ENCODE measurements at regions not wholly inside any gene's neighbourhood (a gene's known extent, or its start where the extent isn't known, plus 50 kb on each side); places are given as distances from the start of the nearest gene placed in this dataset.
"Not testable (repeated sequence)": the region's sequence is repeated elsewhere in the genome, so short reads cannot be mapped to it uniquely, and the experiment has no call there.

- CTCF ChIA-PET = no interaction called here
- POLR2A ChIA-PET = no interaction called here
Observed at GRCh38 chr12:82300611-82301010, 57.6 kb downstream of the CCDC59 start.

- ChIA-PET POLR2A (no interaction called here), CTCF (no interaction called here)
Observed at GRCh38 chr12:82299319-82300025, 58.7 kb downstream of the CCDC59 start.

- POLR2A ChIA-PET = no interaction called here
- CTCF ChIA-PET = no interaction called here
Observed at GRCh38 chr12:82290415-82290814, 67.8 kb downstream of the CCDC59 start.

GRCh38 chr12:82281335-82281734 is 76.9 kb downstream of the CCDC59 start:
- CTCF ChIA-PET, POLR2A ChIA-PET: not testable (repeated sequence)

GRCh38 chr12:82279536-82280058 is 78.6 kb downstream of the CCDC59 start:
- CTCF ChIA-PET = no interaction called here
- POLR2A ChIA-PET = no interaction called here

- ChIA-PET CTCF (no interaction called here), POLR2A (no interaction called here)
Observed at GRCh38 chr12:82277582-82277981, 80.6 kb downstream of the CCDC59 start.

- CTCF ChIA-PET = no interaction called here
- POLR2A ChIA-PET = no interaction called here
Observed at GRCh38 chr12:82242729-82243128, 115.5 kb downstream of the CCDC59 start.

- CTCF ChIA-PET = no interaction called here
- POLR2A ChIA-PET = no interaction called here
Observed at GRCh38 chr12:82225871-82226270, 132.3 kb downstream of the CCDC59 start.

- POLR2A ChIA-PET = no interaction called here
- CTCF ChIA-PET = no interaction called here
Observed at GRCh38 chr12:82223426-82223825, 134.8 kb downstream of the CCDC59 start.

GRCh38 chr12:82216475-82216874 is 141.7 kb downstream of the CCDC59 start:
- CTCF ChIA-PET = no interaction called here
- POLR2A ChIA-PET = no interaction called here

- CTCF ChIA-PET = no interaction called here
- POLR2A ChIA-PET = no interaction called here
Observed at GRCh38 chr12:82213761-82214160, 144.4 kb downstream of the CCDC59 start.

GRCh38 chr12:82210882-82211281 is 147.3 kb downstream of the CCDC59 start:
- ChIA-PET POLR2A (no interaction called here), CTCF (no interaction called here)

- CTCF ChIA-PET = no interaction called here
Observed at GRCh38 chr12:82209533-82209932, 148.7 kb downstream of the CCDC59 start.

GRCh38 chr12:82207556-82207955 is 150.6 kb downstream of the CCDC59 start:
- CTCF ChIA-PET = no interaction called here
- POLR2A ChIA-PET = no interaction called here

More at GRCh38 chr12:82209533-82209932, 148.7 kb downstream of the CCDC59 start:
- POLR2A ChIA-PET = no interaction called here

- CTCF ChIA-PET = no interaction called here
- POLR2A ChIA-PET = no interaction called here
Observed at GRCh38 chr12:82203086-82203485, 155.1 kb downstream of the CCDC59 start.

GRCh38 chr12:82187595-82187994 is 170.6 kb downstream of the CCDC59 start:
- CTCF ChIA-PET = no interaction called here
- POLR2A ChIA-PET = no interaction called here

GRCh38 chr12:82187011-82187410 is 171.2 kb downstream of the CCDC59 start:
- ChIA-PET CTCF (no interaction called here), POLR2A (no interaction called here)

- CTCF ChIA-PET = no interaction called here
- POLR2A ChIA-PET = no interaction called here
Observed at GRCh38 chr12:82186282-82186681, 171.9 kb downstream of the CCDC59 start.

GRCh38 chr12:82184844-82185243 is 173.3 kb downstream of the CCDC59 start:
- POLR2A ChIA-PET = no interaction called here
- CTCF ChIA-PET = no interaction called here

- ChIA-PET POLR2A (no interaction called here), CTCF (no interaction called here)
Observed at GRCh38 chr12:82182601-82183190, 175.5 kb downstream of the CCDC59 start.

GRCh38 chr12:82176761-82177490 is 181.3 kb downstream of the CCDC59 start:
- ChIA-PET POLR2A (no interaction called here), CTCF (no interaction called here)

All from activated CD8-positive, alpha-beta memory T cell treated with anti-CD3 and anti-CD28 coated beads for 36 hours (primary cell).